ENCODE measurements at regions not wholly inside any gene's neighbourhood (a gene's known extent, or its start where the extent isn't known, plus 50 kb on each side); places are given as distances from the start of the nearest gene placed in this dataset.

- TF ChIP-seq CTCF (IDR thresholded peaks at IDR 0.05; ENCODE audit: low read depth, low read length): no peak
- no peak for DNase-seq (ENCODE audit: extremely low read depth, low read depth)
Observed at GRCh38 chr3:116630494-116630893, 79.1 kb upstream of the TUSC7 start.

GRCh38 chr3:116639641-116640040 is 69.9 kb upstream of the TUSC7 start:
- DNase-seq (ENCODE audit: extremely low read depth, low read depth): no peak
- TF ChIP-seq CTCF (IDR thresholded peaks at IDR 0.05; ENCODE audit: low read depth, low read length): no peak

- no peak for TF ChIP-seq CTCF (IDR thresholded peaks at IDR 0.05; ENCODE audit: low read depth, low read length)
- no peak for DNase-seq (ENCODE audit: extremely low read depth, low read depth)
Observed at GRCh38 chr3:116640109-116640508, 69.5 kb upstream of the TUSC7 start.

GRCh38 chr3:116643001-116643400 is 66.6 kb upstream of the TUSC7 start:
- no peak for DNase-seq (ENCODE audit: extremely low read depth, low read depth)
- TF ChIP-seq CTCF (IDR thresholded peaks at IDR 0.05; ENCODE audit: low read depth, low read length): no peak

- TF ChIP-seq CTCF (IDR thresholded peaks at IDR 0.05; ENCODE audit: low read depth, low read length): no peak
- no peak for DNase-seq (ENCODE audit: extremely low read depth, low read depth)
Observed at GRCh38 chr3:116647996-116648395, 61.6 kb upstream of the TUSC7 start.
